SU-DHL-6 (cell line): ENCODE measurements at regions not wholly inside any gene's neighbourhood (a gene's known extent, or its start where the extent isn't known, plus 50 kb on each side); places are given as distances from the start of the nearest gene placed in this dataset.

Experiments used
- H2AFZ ChIP-seq: fragments of 200-600 bp; sonication (generic); 2 replicates; pipeline ENCODE4 v1.6.1; 2014; ENCODE audit warnings: low read depth, mild to moderate bottlenecking, moderate library complexity, mixed read lengths, antibody characterized with exemption, low read length; ENCODE audit not compliant: severe bottlenecking
- H3F3A ChIP-seq: fragments of 200-600 bp; shearing (Covaris generic); 2 replicates; pipeline ENCODE4 v1.6.0; 2016; ENCODE audit warnings: antibody characterized with exemption, mild to moderate bottlenecking; ENCODE audit not compliant: insufficient read depth
- H3K27ac ChIP-seq: fragments of 200-600 bp; sonication (generic); 2 replicates; pipeline ENCODE4 v1.5.1; 2016; ENCODE audit warnings: low read depth, mild to moderate bottlenecking, low read length, moderate library complexity, mixed read lengths
- H3K27me3 ChIP-seq: fragments of 200-600 bp; sonication (generic), shearing (Covaris generic); 2 replicates; pipeline ENCODE4 v1.6.0; 2014; ENCODE audit warnings: mild to moderate bottlenecking, low read length
- H3K36me3 ChIP-seq: fragments of 200-600 bp; sonication (generic); 2 replicates; pipeline ENCODE4 v1.6.1; 2014; ENCODE audit warnings: mild to moderate bottlenecking, low read length, mixed read lengths
- H3K4me2 ChIP-seq: fragments of 300-600, 200-600 bp; shearing (Covaris generic), sonication (generic); 2 replicates; pipeline ENCODE4 v1.6.0; 2014; ENCODE audit warnings: low read length, low read depth, mild to moderate bottlenecking; ENCODE audit not compliant: poor library complexity, severe bottlenecking
- H3K4me3 ChIP-seq: fragments of 200-600 bp; sonication (generic); 2 replicates; pipeline ENCODE4 v1.5.1; 2014; ENCODE audit warnings: antibody characterized with exemption, low read length, mild to moderate bottlenecking, mixed read lengths; ENCODE audit not compliant: insufficient read depth, poor library complexity, severe bottlenecking
- H3K79me2 ChIP-seq: fragments of 200-600 bp; sonication (generic); 2 replicates; pipeline ENCODE4 v1.6.1; 2014; ENCODE audit warnings: mild to moderate bottlenecking, low read length, moderate library complexity; ENCODE audit not compliant: insufficient read depth
- H3K9ac ChIP-seq: fragments of 200-600 bp; sonication (generic); 2 replicates; pipeline ENCODE4 v1.7.0; 2014; ENCODE audit warnings: mild to moderate bottlenecking, low read length
- H3K9me2 ChIP-seq: fragments of 200-600 bp; sonication (generic); replicated peaks from 2 replicates; pipeline ENCODE4 v1.6.1; 2014; ENCODE audit warnings: low read length; ENCODE audit not compliant: insufficient read depth
- H3K9me3 ChIP-seq: fragments of 200-600 bp; sonication (generic); 2 replicates; pipeline ENCODE4 v1.6.1; 2014; ENCODE audit warnings: low read length, mixed read lengths; ENCODE audit not compliant: insufficient read depth
- H4K20me1 ChIP-seq: fragments of 200-600 bp; sonication (generic); 2 replicates; pipeline ENCODE4 v1.6.1; 2014; ENCODE audit warnings: low read depth, mild to moderate bottlenecking, antibody characterized with exemption, low read length, moderate library complexity, mixed read lengths
- CTCF ChIP-seq: fragments of 200-600 bp; sonication (generic); IDR thresholded peaks from one replicate; pipeline ENCODE4 v1.5.1; 2017; ENCODE audit warnings: antibody characterized with exemption, mild to moderate bottlenecking, low read length, moderate library complexity; ENCODE audit not compliant: insufficient read depth, poor library complexity, severe bottlenecking
- EZH2phosphoT487 ChIP-seq: fragments of 200-600 bp; sonication (generic), shearing (Covaris generic); conservative IDR thresholded peaks from 2 replicates; pipeline ENCODE4 v1.6.1; 2018; ENCODE audit warnings: mild to moderate bottlenecking, antibody characterized with exemption, low read length, moderate library complexity, mixed read lengths

GRCh38 chr18:28478531-28478930 is 301.6 kb upstream of the CDH2 start:
- Histone ChIP-seq H3K36me3 (no peaks in the 10 kb centered on the region), H3K79me2 (no peaks in the 10 kb centered on the region), H3K9ac (no peak overlapping the region), H3K9me2 (no peaks in the 10 kb centered on the region), H2AFZ (no peak overlapping the region), H3F3A (no peaks in the 10 kb centered on the region), H3K4me3 (no peak overlapping the region), H3K27ac (no peak overlapping the region), H3K27me3 (no peaks in the 10 kb centered on the region), H3K9me3 (0 out of 2 replicates have a peak, but pooled peaks cover 10% of the 10 kb centered on the region), H4K20me1 (no peaks in the 10 kb centered on the region), H3K4me2 (no peak overlapping the region)
- TF ChIP-seq CTCF (no peak), EZH2phosphoT487 (no peak)

DNA sequence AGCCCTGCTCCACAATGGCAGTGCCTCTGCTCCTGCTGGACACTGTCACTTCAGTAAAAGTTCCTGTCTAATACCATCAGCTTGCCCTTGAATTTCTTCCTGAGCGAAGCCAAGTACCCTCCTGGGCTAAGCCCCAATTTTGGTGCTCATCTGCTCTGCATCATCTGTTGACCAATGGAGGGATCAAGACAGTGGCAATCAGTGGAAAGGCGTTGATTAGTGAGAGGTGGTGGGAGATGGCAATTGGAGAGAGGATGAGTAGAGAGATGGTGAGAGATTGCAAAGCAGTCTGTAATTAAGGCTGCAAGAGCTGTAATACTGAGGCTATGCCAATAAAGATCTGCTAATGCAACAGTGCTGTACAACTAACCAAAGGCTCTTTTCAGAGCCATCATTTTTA is 299.4 kb upstream of the CDH2 start:
- Histone ChIP-seq H3K9ac (no peak overlapping the region), H3K27ac (no peak overlapping the region)
- no peak for TF ChIP-seq EZH2phosphoT487
- TF ChIP-seq CTCF: no peak

DNA sequence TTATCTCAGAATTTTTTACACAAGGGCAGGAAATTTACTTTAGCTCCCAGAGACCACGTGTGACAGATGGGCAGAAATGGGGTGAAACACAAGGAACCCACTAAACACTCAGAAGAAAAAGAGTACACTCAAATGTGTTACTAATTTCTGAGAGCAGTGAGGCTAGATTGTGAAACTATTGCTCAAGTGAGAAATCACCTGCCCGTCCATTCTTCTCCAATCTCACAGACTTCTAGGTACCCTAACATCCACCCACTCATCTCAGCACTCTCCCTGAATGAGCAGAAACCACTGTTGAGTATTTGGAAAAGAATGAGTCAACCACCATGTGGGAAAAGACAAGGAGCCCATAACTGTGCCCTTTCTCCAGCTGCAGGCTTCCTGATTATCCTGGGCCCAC is 293.0 kb upstream of the CDH2 start:
- no peaks in the 10 kb centered on the region for H3K79me2 ChIP-seq
- TF ChIP-seq CTCF (no peak), EZH2phosphoT487 (no peak)
- H3K4me2 ChIP-seq: no peak overlapping the region
- H3K9me2 ChIP-seq: no peaks in the 10 kb centered on the region
- H3K27ac ChIP-seq: no peak overlapping the region
- H4K20me1 ChIP-seq: no peaks in the 10 kb centered on the region
- H2AFZ ChIP-seq: no peak overlapping the region
- no peak overlapping the region for H3K9ac ChIP-seq
- H3K36me3 ChIP-seq: no peaks in the 10 kb centered on the region
- H3K4me3 ChIP-seq: no peak overlapping the region
- no peaks in the 10 kb centered on the region for H3F3A ChIP-seq
- no peaks in the 10 kb centered on the region for H3K27me3 ChIP-seq
- H3K9me3 ChIP-seq: no peaks in the 10 kb centered on the region

More for the DNA sequence above, 299.4 kb upstream of the CDH2 start:
- H3K9me2 ChIP-seq: no peaks in the 10 kb centered on the region
- 0 out of 2 replicates have a peak, but pooled peaks cover 5% of the 10 kb centered on the region for H3K9me3 ChIP-seq
- H3K4me2 ChIP-seq: no peak overlapping the region
- H3K79me2 ChIP-seq: no peaks in the 10 kb centered on the region
- H3F3A ChIP-seq: no peaks in the 10 kb centered on the region
- no peak overlapping the region for H2AFZ ChIP-seq
- H3K4me3 ChIP-seq: no peak overlapping the region
- H4K20me1 ChIP-seq: no peaks in the 10 kb centered on the region
- H3K36me3 ChIP-seq: no peaks in the 10 kb centered on the region
- no peaks in the 10 kb centered on the region for H3K27me3 ChIP-seq
